Spleen (tissue), 7 donors: ENCODE measurements at regions not wholly inside any gene's neighbourhood (a gene's known extent, or its start where the extent isn't known, plus 50 kb on each side); places are given as distances from the start of the nearest gene placed in this dataset.

Experiments used
- CTCF ChIP-seq, 11 experiments: fragments of 200-600 bp in 7 of 11; fragments of 450-650 bp in 4 of 11; sonication (generic) in 4 of 11; IDR thresholded peaks in 8 of 11; conservative IDR thresholded peaks in 3 of 11; 1 replicate in 7 of 11; 2 replicates in 4 of 11; pipeline versions ENCODE4 v1.4.0 to v1.8.0; 2016 to 2021; ENCODE audit warnings: antibody characterized with exemption in 11 of 11, inconsistent platforms in 4 of 11, mild to moderate bottlenecking in 1 of 11
- POLR2A ChIP-seq, 3 donors: fragments of 450-650 bp; IDR thresholded peaks; one replicate each; pipeline ENCODE4 v1.5.1; 2017; ENCODE audit warnings: antibody characterized with exemption in 3 of 3, mild to moderate bottlenecking in 1 of 3
- donor health status: DM: no; HTN: no; CAD: no; lungs with moderate emphysema.
- donor health status: DM: no; HTN: no; CAD: no.
- donor health status: DM: no; HTN: no; CAD: no.

GRCh38 chr3:163533381-163533780 is 1544.9 kb downstream of the SI start:
- TF ChIP-seq POLR2A (IDR thresholded peaks at IDR 0.05) = no peak
- TF ChIP-seq CTCF (IDR thresholded peaks at IDR 0.05 in 8 of 11, conservative IDR thresholded peaks at IDR 0.05 in 3 of 11) = no peak
